HepG2 (cell line): ENCODE measurements at regions not wholly inside any gene's neighbourhood (a gene's known extent, or its start where the extent isn't known, plus 50 kb on each side); places are given as distances from the start of the nearest gene placed in this dataset.

Experiments used
- ATAC-seq: fragments of 200-7000 bp; cut with Tn5 transposase; 3 replicates; pipeline ENCODE4 v1.9.1; 2020; ENCODE audit warnings: mild to moderate bottlenecking, moderate library complexity
- BruUV-seq: library from RNA; stranded (reverse); fragments of 400-500 nt; replicated peaks from 2 replicates; lab custom pipeline; 2021; lab: Mats Ljungman, UMichigan
- CTCF ChIA-PET: fragments of 300-600 bp; formaldehyde crosslinking; extraction: SDS; loops from one replicate; lab custom pipeline; 2021; ENCODE audit warnings: low total read pairs, inconsistent platforms, low intra/inter-chr PET ratio; lab: Yijun Ruan, JAX
- POLR2A ChIA-PET: fragments of 350-600 bp; sonication (Branson Sonifier 250); formaldehyde crosslinking; loops from one replicate; lab custom pipeline; 2020; ENCODE audit warnings: antibody characterized with exemption, inconsistent platforms; lab: Yijun Ruan, JAX
- DNase-seq: peaks from one replicate; pipeline ENCODE4 v3.0.0-alpha.2; 2015; ENCODE audit warnings: low spot score
- FAIRE-seq: peaks from 3 replicates; lab custom pipeline; 2011; peaks lifted over from hg19 to GRCh38; lab: Jason Lieb, UNC
- H2AFZ ChIP-seq: one replicate; pipeline ENCODE4 v1.6.1; 2011; ENCODE audit warnings: low read length, inconsistent platforms
- H3K27ac ChIP-seq: fragments of 300-600 bp; 3 replicates; pipeline ENCODE4 v1.8.0; 2011; ENCODE audit warnings: mixed run types, mild to moderate bottlenecking, mixed read lengths, low read length, inconsistent platforms; ENCODE audit not compliant: insufficient read depth; ENCODE audit errors: extremely low read length
- H3K27me3 ChIP-seq, 2 experiments: fragments of 200-600 bp in 1 of 2; 2 replicates in 1 of 2; 3 replicates in 1 of 2; pipeline versions ENCODE4 v1.6.0 to v1.8.0; 2011; ENCODE audit warnings: low read length in 2 of 2, mild to moderate bottlenecking in 2 of 2, moderate library complexity in 2 of 2, inconsistent platforms in 1 of 2; ENCODE audit not compliant: insufficient read depth in 2 of 2, control insufficient read depth in 1 of 2
- H3K36me3 ChIP-seq, 2 experiments: fragments of 200-600 bp in 1 of 2; replicated peaks in 1 of 2; 2 replicates in 1 of 2; 3 replicates in 1 of 2; pipeline versions ENCODE4 v1.5.1 to v1.8.0; 2011; ENCODE audit warnings: low read length in 2 of 2, inconsistent platforms in 1 of 2; ENCODE audit not compliant: insufficient read depth in 2 of 2, control insufficient read depth in 1 of 2
- H3K4me1 ChIP-seq: 2 replicates; pipeline ENCODE4 v1.5.1; 2012; ENCODE audit warnings: low read length, inconsistent platforms; ENCODE audit not compliant: insufficient read depth
- H3K4me2 ChIP-seq: 2 replicates; pipeline ENCODE4 v1.6.0; 2011; ENCODE audit warnings: low read depth, low read length, inconsistent platforms
- H3K4me3 ChIP-seq, 3 experiments: fragments of 200-600 bp in 1 of 3; sonication (generic), shearing (Covaris generic) in 1 of 3; replicated peaks in 1 of 3; 2 replicates each; pipeline ENCODE4 v1.5.1; 2011 to 2016; ENCODE audit warnings: low read length in 3 of 3, inconsistent platforms in 2 of 3, low read depth in 2 of 3, mild to moderate bottlenecking in 2 of 3, control low read depth in 1 of 3, mixed read lengths in 1 of 3; ENCODE audit not compliant: insufficient read depth in 1 of 3
- H3K79me2 ChIP-seq: one replicate; pipeline ENCODE4 v1.6.1; 2011; ENCODE audit warnings: low read length, inconsistent platforms; ENCODE audit not compliant: insufficient read depth
- H3K9ac ChIP-seq: 2 replicates; pipeline ENCODE4 v1.6.0; 2011; ENCODE audit warnings: mild to moderate bottlenecking, low read depth, low read length, inconsistent platforms; ENCODE audit not compliant: insufficient read depth
- H3K9me3 ChIP-seq: 2 replicates; pipeline ENCODE4 v1.5.1; 2012; ENCODE audit warnings: mild to moderate bottlenecking, low read length
- H4K20me1 ChIP-seq: 2 replicates; pipeline ENCODE4 v1.6.0; 2011; ENCODE audit warnings: inconsistent platforms, mild to moderate bottlenecking, low read length, moderate library complexity; ENCODE audit not compliant: insufficient read depth
- BCLAF1 ChIP-seq: fragments of 450-650 bp; IDR thresholded peaks from 2 replicates; pipeline ENCODE4 v1.6.1; 2017; ENCODE audit warnings: mild to moderate bottlenecking
- BRCA1 ChIP-seq: sonication (generic); formaldehyde crosslinking; IDR thresholded peaks from 2 replicates; pipeline ENCODE4 v1.4.0; 2020; ENCODE audit warnings: missing genetic modification reagents
- HMG20B ChIP-seq: conservative IDR thresholded peaks from 2 replicates; pipeline ENCODE4 v1.6.1; 2016; ENCODE audit warnings: missing genetic modification reagents, missing compliant biosample characterization
- NFIC ChIP-seq: IDR thresholded peaks from 2 replicates; pipeline ENCODE4 v1.6.1; 2012; ENCODE audit warnings: mild to moderate bottlenecking, low read length, inconsistent platforms
- POLR2A ChIP-seq, 2 experiments: IDR thresholded peaks; 2 replicates each; pipeline ENCODE4 v1.6.1; 2011; ENCODE audit warnings: low read depth in 2 of 2, low read length in 2 of 2, mild to moderate bottlenecking in 1 of 2, moderate library complexity in 1 of 2; ENCODE audit not compliant: insufficient read depth in 1 of 2
- SYNCRIP ChIP-seq: fragments of 200-400 bp; formaldehyde crosslinking; IDR thresholded peaks from 2 replicates; pipeline ENCODE4 v1.6.1; 2018; ENCODE audit warnings: mild to moderate bottlenecking, low read depth, low read length; ENCODE audit not compliant: insufficient read depth
- ZNF12 ChIP-seq: sonication (generic); formaldehyde crosslinking; IDR thresholded peaks from 2 replicates; pipeline ENCODE4 v1.5.0; 2020; ENCODE audit warnings: missing genetic modification reagents
- ZNF883 ChIP-seq: sonication (generic); formaldehyde crosslinking; IDR thresholded peaks from 2 replicates; pipeline ENCODE4 v1.5.1; 2020; ENCODE audit warnings: mild to moderate bottlenecking, missing genetic modification reagents; ENCODE audit errors: not compliant biosample characterization
- WGBS: methylation state at CpG from one replicate; pipeline ENCODE4 v1.1.6; 2017; ENCODE audit warnings: low lambda C conversion rate; 5-methylcytosine and 5-hydroxymethylcytosine counted together
- in situ Hi-C: cut with HindIII; loops from 2 replicates; pipeline ENCODE4 v1.10.0; 2017; ENCODE audit warnings: low pct_unique_long_range_greater_than_20kb; ENCODE audit not compliant: extremely low pct_ligation_motif_present
- intact Hi-C: fragments of 100-400 bp; cut with micrococcal nuclease; formaldehyde crosslinking; loops from one replicate; pipeline ENCODE4 v1.10.0; 2022; ENCODE audit not compliant: unreplicated experiment

DNA sequence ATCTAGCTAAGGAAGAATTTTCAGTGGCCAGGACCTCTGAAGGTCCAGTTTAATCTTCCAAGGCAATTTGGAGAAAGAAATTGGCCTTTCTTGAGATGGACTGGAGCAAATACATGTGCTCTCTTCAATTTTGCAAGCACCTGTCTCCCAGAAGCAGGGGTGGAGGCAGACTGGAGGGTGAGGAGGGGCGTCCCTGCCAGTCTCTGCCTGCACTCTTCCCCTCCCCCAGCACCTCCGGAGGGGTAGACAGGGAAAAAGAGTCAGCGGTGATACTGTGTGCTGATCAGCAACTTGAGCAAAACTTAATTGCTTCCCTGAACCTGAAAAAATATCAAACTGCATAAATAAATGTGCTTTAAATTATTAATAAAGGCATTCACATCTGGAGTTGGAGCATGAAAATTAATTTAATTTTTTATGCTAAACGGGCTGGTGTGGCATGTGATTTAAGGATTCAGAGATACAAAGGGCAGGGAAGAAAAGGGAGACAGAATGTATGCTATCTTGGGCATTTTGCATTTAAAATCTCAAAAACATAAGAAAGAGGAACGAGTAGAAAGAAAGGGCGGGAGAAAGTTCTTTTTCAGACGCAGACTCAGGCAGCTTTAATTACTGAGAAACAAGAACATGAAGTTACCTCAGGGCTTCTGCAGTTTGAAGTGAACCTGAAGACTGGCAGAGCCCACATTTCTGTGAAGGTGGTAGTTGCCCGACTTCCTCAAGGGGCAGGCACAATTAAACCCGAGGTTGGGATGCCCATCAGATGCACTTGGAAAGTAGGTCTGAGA lies 319.7 kb downstream of the UACA start:
- ATAC-seq (no peak), DNase-seq (no peak), FAIRE-seq (no peak)
- H3K4me2 ChIP-seq, result no peak overlapping the region
- H3K4me1 ChIP-seq, result no peaks in the 10 kb centered on the region
- H3K79me2 ChIP-seq, result no peaks in the 10 kb centered on the region
- WGBS, result 35% methylated on average over 8 of the region's 9 CpGs
- no peak overlapping the region for H2AFZ ChIP-seq
- no peak overlapping the region for H3K9ac ChIP-seq
- POLR2A ChIA-PET, result no interaction called here
- in situ Hi-C loops, result no loop called here
- CTCF ChIA-PET, result no interaction called here
- no peaks in the 10 kb centered on the region for H3K9me3 ChIP-seq
- no peak overlapping the region for H3K4me3 ChIP-seq
- H3K36me3 ChIP-seq, result no peaks in the 10 kb centered on the region
- intact Hi-C loops, result no loop called here
- H3K27ac ChIP-seq, result no peak overlapping the region
- BruUV-seq, result no TSS peak
- TF ChIP-seq POLR2A (IDR thresholded peaks at IDR 0.05; ENCODE audit: insufficient read depth in 1 of 2, low read depth in 2 of 2, low read length in 2 of 2) (no peak), BRCA1 (CRISPR knock-in tag) (no peak), SYNCRIP (no peak), BCLAF1 (no peak), ZNF12 (no peak), ZNF883 (no peak), NFIC (no peak), HMG20B (CRISPR knock-in tag) (no peak)
- peaks cover 5 to 33% of the 10 kb centered on the region in 2 experiments; a peak in 3 of 5 replicates for H3K27me3 ChIP-seq
- no peaks in the 10 kb centered on the region for H4K20me1 ChIP-seq
